Stimulated activated CD8-positive, alpha-beta memory T cell treated with anti-CD3 and anti-CD28 coated beads, Interleukin-7, amount 100 ng/mL, for 1 hour (primary cell): ENCODE measurements at regions not wholly inside any gene's neighbourhood (a gene's known extent, or its start where the extent isn't known, plus 50 kb on each side); places are given as distances from the start of the nearest gene placed in this dataset.
"Not testable (repeated sequence)": the region's sequence is repeated elsewhere in the genome, so short reads cannot be mapped to it uniquely, and the experiment has no call there.

Source experiments
- DNase-seq, 2 donors: peaks; one replicate each; pipeline ENCODE4 v3.0.0-alpha.2; 2020; ENCODE audit warnings: low read depth in 2 of 2

DNA sequence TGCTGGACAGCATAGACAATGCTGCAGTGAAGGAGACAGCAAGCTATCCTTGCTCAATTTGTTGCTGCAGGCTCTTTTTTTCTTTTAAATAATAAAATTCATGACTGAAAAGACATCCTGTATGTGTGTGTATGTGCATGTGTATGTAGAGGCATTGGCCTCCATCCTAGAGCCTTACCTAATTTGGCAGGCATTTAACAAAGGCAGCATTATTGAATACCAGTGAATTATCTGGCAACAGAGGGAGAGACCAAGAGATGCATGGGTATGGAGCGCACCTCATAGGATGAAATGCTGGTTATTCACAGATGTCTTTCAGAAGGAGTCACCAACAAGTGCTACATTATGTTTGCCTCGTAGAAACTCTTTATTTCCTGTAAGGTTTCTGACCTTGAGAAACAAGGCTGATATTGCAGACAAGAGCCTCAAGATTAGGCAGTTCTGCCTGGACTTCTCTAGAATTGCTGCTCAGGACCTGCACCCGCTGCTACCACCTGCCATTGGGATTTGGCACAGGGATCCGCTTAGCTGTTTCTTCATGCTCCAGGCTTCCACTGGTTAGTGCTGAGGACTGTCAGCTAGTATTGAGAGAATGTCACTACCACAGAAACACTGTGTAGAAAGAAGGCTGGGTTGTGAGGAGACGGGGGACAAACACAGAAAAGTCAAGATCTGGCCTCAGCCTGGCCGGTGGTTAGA is 247.7 kb upstream of the RFX3 start:
- DNase-seq, result no peak

DNA sequence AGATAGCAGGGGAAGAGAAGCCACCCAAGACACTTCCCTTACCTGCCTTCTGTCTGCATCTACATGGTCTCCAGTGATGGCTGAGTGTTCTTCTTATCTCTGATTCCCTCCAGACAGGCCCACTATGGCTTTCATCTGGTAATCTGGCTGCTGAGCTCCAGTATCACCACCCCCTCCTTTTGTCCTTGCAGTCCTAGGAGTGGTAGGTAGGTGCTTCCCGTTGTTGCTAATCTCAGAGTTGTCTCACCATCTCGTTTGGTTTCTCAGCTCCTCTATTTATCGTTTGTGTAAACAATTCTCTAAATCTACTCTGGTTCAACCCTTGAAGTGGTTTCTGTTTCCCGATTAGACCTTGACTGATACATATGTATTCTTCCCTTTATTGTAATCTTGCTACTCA is 243.8 kb upstream of the RFX3 start:
- DNase-seq, result no peak

GRCh38 chr9:3768712-3769457 is 243.1 kb upstream of the RFX3 start:
- no peak for DNase-seq

DNA sequence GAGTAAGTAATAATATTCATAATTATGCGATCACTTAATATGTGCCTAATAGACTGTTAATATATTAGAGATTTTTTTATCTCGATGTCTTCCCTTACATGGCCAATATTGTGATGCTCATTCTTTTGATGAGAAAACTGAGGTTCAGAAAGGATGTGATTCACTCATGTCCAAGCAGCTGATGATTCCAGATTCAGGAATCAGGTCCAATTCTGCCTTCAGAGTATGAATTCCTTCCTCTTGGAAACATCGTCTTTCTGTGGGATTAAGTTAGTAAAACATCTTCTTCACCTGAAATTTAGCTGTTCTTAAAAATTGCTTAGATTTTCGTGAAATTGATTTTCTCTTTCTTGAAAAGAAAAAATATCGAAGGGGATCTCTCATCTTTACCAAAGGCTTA is 242.5 kb upstream of the RFX3 start:
- no peak for DNase-seq

DNA sequence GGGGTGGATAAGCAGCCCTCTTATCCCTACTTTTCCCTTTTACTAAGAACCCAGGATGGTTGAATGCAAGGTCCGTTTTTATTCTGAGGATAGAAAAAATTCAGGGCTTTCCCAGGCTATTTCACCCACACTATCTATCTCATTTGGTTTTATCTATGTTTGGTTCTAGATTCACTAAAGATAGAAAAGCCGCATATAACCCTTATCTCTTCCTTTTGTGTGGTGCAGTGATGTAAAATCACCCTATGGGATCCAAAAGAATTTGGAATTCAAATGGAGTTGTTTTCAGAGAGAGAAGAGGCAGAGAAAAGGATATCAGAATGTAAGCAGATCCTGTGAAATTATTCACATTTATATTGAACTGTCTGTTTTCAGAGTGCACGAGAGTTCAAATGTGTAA is 236.3 kb upstream of the RFX3 start:
- DNase-seq, result no peak

GRCh38 chr9:3760031-3760430 is 234.2 kb upstream of the RFX3 start:
- DNase-seq, result no peak

DNA sequence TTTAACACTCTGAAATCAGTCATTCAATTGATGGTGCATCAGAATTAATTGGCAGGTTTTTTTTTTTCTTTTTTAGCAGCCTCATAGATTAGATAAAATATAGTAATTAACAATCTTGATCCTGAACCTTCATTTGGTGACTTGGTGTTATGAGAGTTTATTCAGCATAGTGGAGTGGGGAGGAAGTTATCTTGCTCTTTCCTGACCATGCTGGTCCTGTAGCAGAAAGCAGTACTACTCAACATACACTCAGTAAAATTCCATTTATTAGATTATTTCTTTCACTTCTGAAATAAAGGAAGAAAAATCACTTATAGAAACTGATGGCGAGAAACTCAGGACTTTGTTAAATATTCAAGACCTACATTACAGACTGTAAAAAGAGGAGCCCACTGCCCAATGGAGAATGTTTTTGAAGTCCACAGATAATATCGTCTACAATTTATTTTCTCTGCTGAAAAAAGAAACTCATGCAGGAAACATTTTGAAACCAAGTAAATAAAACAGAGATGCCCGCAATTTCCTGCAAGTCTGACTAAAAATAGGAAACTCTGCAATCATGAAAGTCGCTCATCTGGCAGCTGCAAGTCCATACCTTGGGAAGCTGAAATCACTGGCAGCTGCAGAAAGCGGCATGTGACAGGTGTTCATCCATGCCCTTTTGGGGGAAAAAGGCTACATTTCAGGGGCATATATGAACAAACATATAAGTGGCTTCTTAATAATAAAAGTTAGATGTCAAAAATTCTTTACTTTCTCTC is 233.2 kb upstream of the RFX3 start:
- DNase-seq, result no peak

- no peak for DNase-seq
These were observed 230.3 kb upstream of the RFX3 start for GRCh38 chr9:3756071-3756470.

DNA sequence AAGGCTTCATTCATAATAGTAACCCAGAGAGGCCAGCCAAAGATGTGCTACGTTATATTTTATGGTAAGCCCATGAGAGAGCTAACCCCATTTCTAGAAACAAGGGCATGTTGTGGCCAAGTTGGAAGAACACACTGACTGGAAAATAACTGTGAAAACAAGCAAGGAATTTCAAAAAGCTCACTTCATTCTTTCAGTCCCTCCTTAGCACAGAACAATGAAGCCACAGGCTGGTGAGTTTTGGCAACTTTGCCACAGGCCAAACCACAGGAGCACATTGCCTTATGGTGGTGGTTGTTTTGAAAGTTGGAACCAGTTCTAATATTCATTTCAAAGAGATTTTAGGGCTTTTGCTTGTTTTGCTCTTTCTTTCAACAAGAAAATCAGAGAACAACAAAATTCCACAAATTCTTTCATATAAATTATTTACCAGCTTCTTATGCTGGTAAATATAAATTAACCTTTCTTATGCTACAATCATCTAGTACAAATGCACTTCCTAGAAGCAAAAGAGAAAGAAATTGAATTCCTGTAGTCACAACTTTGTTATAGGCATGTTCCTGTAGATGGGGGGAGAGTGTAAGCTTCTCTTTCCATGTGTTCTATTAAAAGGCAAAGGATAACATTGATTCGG is 225.4 kb upstream of the RFX3 start:
- DNase-seq, result no peak

- no peak for DNase-seq
These were observed 224.5 kb upstream of the RFX3 start for GRCh38 chr9:3750321-3750720.

- DNase-seq, result no peak
These were observed 220.8 kb upstream of the RFX3 start for GRCh38 chr9:3746296-3747275.

GRCh38 chr9:3743901-3744413 is 218.2 kb upstream of the RFX3 start:
- no peak for DNase-seq

DNA sequence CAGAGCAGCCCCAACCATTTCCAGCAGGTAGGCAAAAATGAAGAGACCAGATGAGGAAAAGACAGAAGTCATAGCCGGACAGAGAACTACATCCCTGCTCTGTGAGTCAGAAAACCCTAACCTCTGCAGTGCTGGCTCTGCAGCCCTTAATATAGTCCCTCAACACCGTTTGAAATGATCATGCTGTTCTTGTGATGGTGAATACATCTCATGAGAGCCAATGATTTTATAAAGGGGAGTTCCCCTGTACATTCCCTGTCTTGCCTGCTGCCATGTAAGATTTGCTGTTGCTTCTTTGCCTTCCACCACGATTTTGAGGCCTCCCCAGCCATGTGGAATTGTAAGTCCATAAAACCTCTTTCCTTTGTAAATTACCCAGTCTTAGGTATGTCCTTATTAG is 216.8 kb upstream of the RFX3 start:
- no peak for DNase-seq

DNA sequence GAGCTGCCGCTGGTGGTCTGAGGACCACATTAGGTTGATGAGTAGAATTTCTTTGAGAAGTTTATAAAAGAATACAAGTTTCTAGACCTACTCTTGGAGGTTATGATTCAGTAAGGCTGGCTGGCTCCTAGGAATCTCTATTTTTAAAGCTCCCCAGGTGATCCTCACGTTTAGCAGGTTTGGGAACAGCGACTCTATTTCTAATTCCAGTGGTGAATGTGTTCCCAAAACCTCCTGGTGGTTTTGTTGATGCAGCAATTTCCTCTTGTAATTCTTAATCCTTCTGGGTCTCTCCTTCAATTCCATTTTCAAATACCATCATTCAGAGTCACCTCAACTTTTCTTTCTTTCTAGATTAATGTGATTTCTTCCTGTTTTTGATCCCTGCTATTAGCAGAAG is 215.9 kb upstream of the RFX3 start:
- no peak for DNase-seq

- no peak for DNase-seq
These were observed 215.1 kb upstream of the RFX3 start for GRCh38 chr9:3740690-3741419.

DNA sequence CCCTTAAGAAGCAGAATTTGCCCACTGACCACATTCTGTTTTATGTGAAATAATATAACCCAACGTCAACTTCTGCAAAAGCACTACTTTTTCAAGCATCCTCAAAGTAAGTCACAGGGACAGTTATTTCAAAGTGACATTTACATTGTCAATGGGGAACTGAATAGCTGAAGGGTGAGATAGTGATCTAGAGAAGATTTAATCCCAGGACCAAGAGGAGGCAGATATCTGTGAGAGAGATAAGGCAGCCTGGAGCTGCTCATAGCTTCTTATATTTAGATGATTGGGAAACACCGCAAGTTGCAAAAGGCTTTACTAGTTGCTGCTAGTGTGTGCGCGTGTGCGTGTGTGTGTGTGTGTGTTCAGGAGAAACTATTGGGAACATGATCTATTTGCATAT is 210.4 kb upstream of the RFX3 start:
- no peak for DNase-seq

DNA sequence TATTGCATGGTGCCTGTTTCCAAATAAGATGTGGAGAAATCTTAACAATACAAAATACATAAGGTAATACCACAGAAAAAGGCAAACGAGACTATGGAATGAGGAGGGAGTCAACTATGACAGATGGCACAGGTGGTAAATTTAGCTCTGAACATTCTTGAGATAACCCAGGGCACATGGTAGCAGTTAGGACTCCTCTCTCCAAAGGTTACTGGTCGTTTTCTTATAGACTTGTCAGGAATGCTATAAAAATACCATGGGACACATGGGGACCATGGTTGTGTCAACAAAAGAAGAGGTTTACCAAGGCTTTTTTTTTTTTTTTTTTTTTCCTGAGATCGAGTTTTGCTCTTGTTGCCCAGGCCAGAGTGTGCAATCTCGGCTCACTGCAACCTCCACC is 209.4 kb upstream of the RFX3 start:
- DNase-seq, result no peak

DNA sequence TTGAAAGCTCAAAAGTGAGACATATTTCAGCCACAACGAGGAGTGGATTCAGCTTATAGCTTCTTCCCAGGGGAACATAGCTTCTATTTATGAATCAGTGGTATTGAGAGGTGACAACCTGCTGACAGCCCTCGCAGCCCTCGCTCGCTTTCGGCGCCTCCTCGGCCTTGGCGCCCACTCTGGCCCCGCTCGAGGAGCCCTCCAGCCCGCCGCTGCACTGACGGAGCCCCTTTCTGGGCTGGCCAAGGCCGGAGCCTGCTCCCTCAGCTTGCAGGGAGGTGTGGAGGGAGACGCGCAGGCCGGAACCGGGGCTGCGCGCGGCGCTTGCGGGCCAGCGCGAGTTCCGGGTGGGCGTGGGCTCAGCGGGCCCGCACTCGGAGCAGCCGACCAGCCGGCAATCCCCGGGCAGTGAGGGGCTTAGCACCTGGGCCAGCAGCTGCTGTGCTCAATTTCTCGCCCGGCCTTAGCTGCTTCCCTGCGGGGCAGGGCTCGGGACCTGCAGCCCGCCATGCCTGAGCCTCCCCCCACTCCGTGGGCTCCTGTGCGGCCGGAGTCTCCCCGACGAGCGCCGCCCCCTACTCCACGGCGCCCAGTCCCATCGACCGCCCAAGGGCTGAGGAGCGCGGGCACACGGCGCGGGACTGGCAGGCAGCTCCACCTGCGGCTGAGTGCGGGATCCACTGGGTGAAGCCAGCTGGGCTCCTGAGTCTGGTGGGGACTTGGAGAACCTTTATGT is 207.9 kb upstream of the RFX3 start:
- DNase-seq, result not testable (repeated sequence)

- no peak for DNase-seq
These were observed 207.2 kb upstream of the RFX3 start for GRCh38 chr9:3733039-3733408.
